Calu3 (cell line): ENCODE measurements at regions not wholly inside any gene's neighbourhood (a gene's known extent, or its start where the extent isn't known, plus 50 kb on each side); places are given as distances from the start of the nearest gene placed in this dataset.

Experiments
- BruUV-seq: library from RNA; stranded (reverse); fragments of 400-500 nt; replicated peaks from 2 replicates; lab custom pipeline; 2021; lab: Mats Ljungman, UMichigan
- CTCF ChIA-PET: fragments of 300-600 bp; sonication (Branson Sonifier 250); formaldehyde crosslinking; loops from one replicate; lab custom pipeline; 2022; ENCODE audit warnings: antibody characterized with exemption; lab: Charles Lee
- DNase-seq: peaks from one replicate; pipeline ENCODE4 v3.0.0; 2022
- H3K27ac Mint-ChIP-seq: one replicate; pipeline ENCODE4 v1.8.0; 2022; ENCODE audit warnings: mixed read lengths; ENCODE audit not compliant: unreplicated experiment
- H3K27me3 Mint-ChIP-seq: one replicate; pipeline ENCODE4 v1.8.0; 2022; ENCODE audit warnings: mixed read lengths; ENCODE audit not compliant: unreplicated experiment
- H3K36me3 Mint-ChIP-seq: one replicate; pipeline ENCODE4 v1.8.0; 2022; ENCODE audit warnings: mild to moderate bottlenecking, moderate library complexity, mixed read lengths; ENCODE audit not compliant: insufficient read depth, unreplicated experiment
- H3K4me1 Mint-ChIP-seq: one replicate; pipeline ENCODE4 v1.8.0; 2022; ENCODE audit warnings: mild to moderate bottlenecking, low read depth, mixed read lengths; ENCODE audit not compliant: unreplicated experiment
- H3K4me3 Mint-ChIP-seq: one replicate; pipeline ENCODE4 v1.8.0; 2022; ENCODE audit warnings: mild to moderate bottlenecking, low read depth, moderate library complexity, mixed read lengths; ENCODE audit not compliant: unreplicated experiment
- H3K9me3 Mint-ChIP-seq: one replicate; pipeline ENCODE4 v1.8.0; 2022; ENCODE audit warnings: low read depth, mixed read lengths; ENCODE audit not compliant: unreplicated experiment
- intact Hi-C: fragments of 100-400 bp; cut with micrococcal nuclease; formaldehyde crosslinking; loops from one replicate; pipeline ENCODE4 v1.10.0; 2022; ENCODE audit not compliant: unreplicated experiment
- TF ChIP-seq, protein P1 (sequence below): fragments of 200-600 bp; IDR thresholded peaks from one replicate; pipeline ENCODE4 v1.8.0; 2022; ENCODE audit warnings: antibody characterized with exemption; ENCODE audit not compliant: unreplicated experiment

DNA sequence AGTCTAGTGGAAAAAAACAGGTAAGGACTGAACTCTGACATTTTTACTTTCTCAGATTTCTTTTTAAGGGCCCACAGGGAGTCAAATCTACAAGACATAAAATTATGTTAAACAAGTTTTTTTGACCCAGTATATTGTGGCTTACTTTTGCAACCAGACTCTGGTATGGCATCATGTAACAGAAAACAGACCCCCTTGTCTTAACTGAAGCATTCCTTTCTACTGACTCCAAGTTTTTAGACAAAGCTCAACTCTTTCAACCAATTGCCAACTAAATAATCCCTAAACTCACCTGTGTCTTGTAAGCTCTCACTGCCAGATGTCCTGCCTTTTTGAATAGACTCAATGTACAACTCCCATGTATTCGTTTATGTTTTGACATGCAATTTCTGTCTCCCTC is 64.3 kb downstream of the FASLG start:
- intact Hi-C loops, result loop anchor here (10.0 kb wide), 1 partner anchor 718 kb away; no protein-coding TSS in a partner anchor
- BruUV-seq, result no TSS peak
- Mint-ChIP-seq H3K36me3 (no peaks in the 10 kb centered on the region), H3K9me3 (no peaks in the 10 kb centered on the region), H3K27ac (peak overlapping the region; percentile 39), H3K4me1 (peaks cover 42% of the 10 kb centered on the region), H3K27me3 (no peaks in the 10 kb centered on the region), H3K4me3 (no peak overlapping the region)
- TF ChIP-seq, protein P1, sequence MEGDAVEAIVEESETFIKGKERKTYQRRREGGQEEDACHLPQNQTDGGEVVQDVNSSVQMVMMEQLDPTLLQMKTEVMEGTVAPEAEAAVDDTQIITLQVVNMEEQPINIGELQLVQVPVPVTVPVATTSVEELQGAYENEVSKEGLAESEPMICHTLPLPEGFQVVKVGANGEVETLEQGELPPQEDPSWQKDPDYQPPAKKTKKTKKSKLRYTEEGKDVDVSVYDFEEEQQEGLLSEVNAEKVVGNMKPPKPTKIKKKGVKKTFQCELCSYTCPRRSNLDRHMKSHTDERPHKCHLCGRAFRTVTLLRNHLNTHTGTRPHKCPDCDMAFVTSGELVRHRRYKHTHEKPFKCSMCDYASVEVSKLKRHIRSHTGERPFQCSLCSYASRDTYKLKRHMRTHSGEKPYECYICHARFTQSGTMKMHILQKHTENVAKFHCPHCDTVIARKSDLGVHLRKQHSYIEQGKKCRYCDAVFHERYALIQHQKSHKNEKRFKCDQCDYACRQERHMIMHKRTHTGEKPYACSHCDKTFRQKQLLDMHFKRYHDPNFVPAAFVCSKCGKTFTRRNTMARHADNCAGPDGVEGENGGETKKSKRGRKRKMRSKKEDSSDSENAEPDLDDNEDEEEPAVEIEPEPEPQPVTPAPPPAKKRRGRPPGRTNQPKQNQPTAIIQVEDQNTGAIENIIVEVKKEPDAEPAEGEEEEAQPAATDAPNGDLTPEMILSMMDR, result no peak
- no peak for DNase-seq
- CTCF ChIA-PET, result interaction anchor here (1.7 kb wide), 1 partner anchor 113 kb away, joined by 4 read pairs; no protein-coding TSS in a partner anchor

DNA sequence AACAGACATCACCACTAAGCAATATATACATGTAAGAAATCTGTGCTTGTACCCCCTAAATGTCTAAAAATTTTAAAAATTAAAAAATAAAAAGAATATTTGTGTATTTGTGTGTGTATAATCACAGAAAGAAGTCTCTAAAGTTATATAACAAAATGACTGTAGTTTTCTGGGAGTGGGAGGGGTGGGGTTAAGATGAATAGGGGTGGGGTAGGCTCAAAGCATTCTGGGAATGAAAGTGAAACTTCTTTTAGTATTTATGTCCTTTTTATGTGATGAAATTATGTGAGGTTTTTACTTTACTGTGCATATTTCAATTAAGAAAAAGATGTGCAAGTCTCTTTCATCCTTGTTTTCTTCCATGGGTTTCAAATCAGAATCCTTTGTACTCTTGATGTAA is 65.3 kb downstream of the FASLG start:
- no peak overlapping the region for H3K27ac Mint-ChIP-seq
- peaks cover 40% of the 10 kb centered on the region for H3K4me1 Mint-ChIP-seq
- CTCF ChIA-PET, result interaction anchor here (1.1 kb wide), 1 partner anchor 115 kb away, joined by 3 read pairs; no protein-coding TSS in a partner anchor
- intact Hi-C loops, result loop anchor here (10.0 kb wide), 1 partner anchor 719 kb away; no protein-coding TSS in a partner anchor
- H3K9me3 Mint-ChIP-seq, result no peaks in the 10 kb centered on the region
- no peaks in the 10 kb centered on the region for H3K36me3 Mint-ChIP-seq
- no peaks in the 10 kb centered on the region for H3K27me3 Mint-ChIP-seq
- TF ChIP-seq, protein P1, result no peak
- no peak overlapping the region for H3K4me3 Mint-ChIP-seq
- BruUV-seq, result no TSS peak
- DNase-seq, result no peak

DNA sequence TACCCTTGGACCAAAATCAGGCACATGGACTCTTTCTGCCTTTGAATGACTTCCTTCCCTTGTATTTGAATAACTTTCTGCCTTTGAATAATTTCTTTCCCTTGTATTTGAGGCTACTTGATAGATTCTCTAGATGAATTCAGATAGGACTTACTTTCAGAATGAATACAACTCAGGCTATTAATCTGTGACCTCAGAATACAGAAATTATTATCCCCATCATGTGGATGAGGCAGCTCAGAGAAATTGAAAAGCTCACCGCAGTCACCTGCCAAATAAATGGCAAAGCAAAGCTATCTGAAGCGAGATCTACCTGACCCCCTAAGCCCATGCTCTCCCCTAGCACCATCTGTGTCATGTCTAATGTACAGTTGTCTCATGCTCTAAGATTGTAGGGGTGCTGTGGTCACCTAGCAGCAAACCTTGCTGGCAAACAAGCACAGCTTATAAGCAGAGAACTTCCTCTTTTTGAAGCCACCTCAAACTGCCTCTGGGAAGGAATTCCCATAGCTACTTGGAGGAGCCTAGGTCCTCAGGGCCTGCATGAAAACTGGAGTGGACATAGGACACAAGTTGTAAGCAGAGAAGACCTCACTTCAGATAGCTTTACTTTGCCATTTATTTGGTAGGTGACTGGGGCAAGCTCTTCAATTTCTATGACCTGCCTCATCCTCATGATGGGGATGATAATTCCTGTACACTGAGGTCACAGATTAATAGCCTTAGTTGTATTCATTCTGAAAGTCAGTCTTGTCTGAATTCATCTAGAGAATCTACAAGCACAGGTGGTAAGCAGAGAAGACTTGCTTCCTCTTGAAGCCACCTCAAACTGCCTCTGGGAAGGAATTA is 66.1 kb downstream of the FASLG start:
- Mint-ChIP-seq H3K9me3 (no peaks in the 10 kb centered on the region), H3K27me3 (no peaks in the 10 kb centered on the region), H3K4me3 (no peak overlapping the region), H3K36me3 (no peaks in the 10 kb centered on the region), H3K4me1 (peaks cover 33% of the 10 kb centered on the region), H3K27ac (no peak overlapping the region)
- TF ChIP-seq, protein P1, result no peak
- CTCF ChIA-PET, result interaction anchor here (1.1 kb wide), 1 partner anchor 115 kb away, joined by 3 read pairs; no protein-coding TSS in a partner anchor
- DNase-seq, result no peak
- intact Hi-C loops, result loop anchor here (10.0 kb wide), 1 partner anchor 720 kb away; no protein-coding TSS in a partner anchor
- no TSS peak for BruUV-seq

DNA sequence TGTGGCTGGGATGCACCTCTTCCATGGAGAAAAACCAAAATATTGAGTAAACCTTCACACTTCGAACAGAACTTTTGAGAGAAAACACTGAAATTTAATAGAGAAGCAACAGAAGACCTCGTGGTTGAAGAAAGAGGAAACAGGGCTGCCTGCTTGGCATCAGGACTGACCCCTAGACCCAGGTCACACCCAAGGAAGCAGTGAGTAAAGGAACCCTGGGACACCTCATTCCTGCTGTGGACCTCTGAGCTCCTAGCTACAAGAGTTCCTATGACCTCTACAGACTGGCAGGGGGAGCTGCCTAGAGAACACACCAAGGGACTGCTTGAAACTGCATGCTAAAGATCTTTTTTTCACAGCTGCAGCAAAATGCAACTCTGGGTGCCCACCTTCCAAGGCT is 67.8 kb downstream of the FASLG start:
- Mint-ChIP-seq H3K9me3 (no peaks in the 10 kb centered on the region), H3K36me3 (no peaks in the 10 kb centered on the region), H3K4me1 (peaks cover 26% of the 10 kb centered on the region), H3K27ac (no peak overlapping the region), H3K27me3 (no peaks in the 10 kb centered on the region), H3K4me3 (no peak overlapping the region)
- DNase-seq, result no peak
- CTCF ChIA-PET, result no interaction called here
- TF ChIP-seq, protein P1, result no peak
- intact Hi-C loops, result loop anchor here (10.0 kb wide), 1 partner anchor 722 kb away; no protein-coding TSS in a partner anchor
- BruUV-seq, result no TSS peak
